Endothelial cell of umbilical vein (primary cell): ENCODE measurements at regions not wholly inside any gene's neighbourhood (a gene's known extent, or its start where the extent isn't known, plus 50 kb on each side); places are given as distances from the start of the nearest gene placed in this dataset.

Experiments used
- BruUV-seq: library from RNA; stranded (reverse); fragments of 400-500 nt; replicated peaks from 2 replicates; lab custom pipeline; 2021; lab: Mats Ljungman, UMichigan
- CTCF ChIA-PET: fragments of 300-600, 350-600 bp; sonication (Branson Sonifier 250); formaldehyde crosslinking; loops from one replicate; lab custom pipeline; 2021; ENCODE audit warnings: antibody characterized with exemption, inconsistent platforms; lab: Charles Lee
- POLR2A ChIA-PET: fragments of 300-600, 350-600 bp; sonication (Branson Sonifier 250); formaldehyde crosslinking; loops from one replicate; lab custom pipeline; 2021; ENCODE audit warnings: antibody characterized with exemption, inconsistent platforms; lab: Charles Lee
- DNase-seq: peaks from one replicate; pipeline ENCODE4 v3.0.0-alpha.2; 2011; ENCODE audit warnings: low read depth, low spot score
- FAIRE-seq: peaks from 2 replicates; lab custom pipeline; 2011; peaks lifted over from hg19 to GRCh38; lab: Jason Lieb, UNC
- H2AFZ ChIP-seq: 2 replicates; pipeline ENCODE4 v1.6.0; 2012; ENCODE audit warnings: low read depth, low read length, control low read depth, inconsistent platforms
- H3K27ac ChIP-seq: 2 replicates; pipeline ENCODE4 v1.5.1; 2011; ENCODE audit warnings: low read depth, mild to moderate bottlenecking, control low read depth, low read length, moderate library complexity; ENCODE audit not compliant: insufficient read depth
- H3K27me3 ChIP-seq, 2 experiments: 2 replicates each; pipeline versions ENCODE4 v1.6.0 to v1.6.1; 2011; ENCODE audit warnings: low read length in 2 of 2, mixed read lengths in 1 of 2; ENCODE audit not compliant: control insufficient read depth in 2 of 2, insufficient read depth in 2 of 2
- H3K36me3 ChIP-seq, 2 experiments: 2 replicates in 1 of 2; 3 replicates in 1 of 2; pipeline ENCODE4 v1.5.1; 2011; ENCODE audit warnings: low read length in 2 of 2, mild to moderate bottlenecking in 1 of 2, moderate library complexity in 1 of 2; ENCODE audit not compliant: control insufficient read depth in 2 of 2, insufficient read depth in 2 of 2; ENCODE audit errors: extremely low read depth in 1 of 2
- H3K4me1 ChIP-seq: 3 replicates; pipeline ENCODE4 v1.5.1; 2011; ENCODE audit warnings: mild to moderate bottlenecking, low read length; ENCODE audit not compliant: control insufficient read depth, insufficient read depth; ENCODE audit errors: extremely low read depth
- H3K4me2 ChIP-seq: 2 replicates; pipeline ENCODE4 v1.6.1; 2011; ENCODE audit warnings: low read length, control low read depth, mixed read lengths; ENCODE audit not compliant: insufficient read depth
- H3K4me3 ChIP-seq, 3 experiments: fragments of 200-600 bp in 1 of 3; sonication (generic), shearing (Covaris generic) in 1 of 3; replicated peaks in 1 of 3; 2 replicates each; pipeline ENCODE4 v1.5.1; 2011 to 2016; ENCODE audit warnings: control low read depth in 3 of 3, low read length in 3 of 3, mild to moderate bottlenecking in 2 of 3, inconsistent platforms in 1 of 3, low read depth in 1 of 3, moderate library complexity in 1 of 3; ENCODE audit not compliant: insufficient read depth in 1 of 3
- H3K79me2 ChIP-seq: 2 replicates; pipeline ENCODE4 v1.6.0; 2012; ENCODE audit warnings: low read length, inconsistent platforms; ENCODE audit not compliant: control insufficient read depth, insufficient read depth
- H3K9ac ChIP-seq: replicated peaks from 2 replicates; pipeline ENCODE3; 2011; ENCODE audit warnings: low read length, control low read depth; ENCODE audit not compliant: insufficient read depth; ENCODE audit errors: extremely low read depth
- H3K9me1 ChIP-seq: replicated peaks from 3 replicates; pipeline ENCODE4 v1.6.0; 2011; ENCODE audit warnings: mild to moderate bottlenecking, low read length; ENCODE audit not compliant: control insufficient read depth, insufficient read depth; ENCODE audit errors: extremely low read depth
- H3K9me3 ChIP-seq: replicated peaks from 2 replicates; pipeline ENCODE4 v1.5.1; 2012; ENCODE audit warnings: low read length, inconsistent platforms; ENCODE audit not compliant: control insufficient read depth, insufficient read depth
- H4K20me1 ChIP-seq: replicated peaks from 2 replicates; pipeline ENCODE3; 2011; ENCODE audit warnings: mild to moderate bottlenecking, low read length; ENCODE audit not compliant: control insufficient read depth, insufficient read depth; ENCODE audit errors: extremely low read depth
- CTCF ChIP-seq, 2 donors: IDR thresholded peaks; 1 replicate in 1 of 2; 2 replicates in 1 of 2; pipeline ENCODE4 v1.5.1; 2011; ENCODE audit warnings: low read length in 2 of 2, mild to moderate bottlenecking in 2 of 2, moderate library complexity in 2 of 2, control low read depth in 1 of 2, inconsistent platforms in 1 of 2, low read depth in 1 of 2; ENCODE audit not compliant: insufficient read depth in 1 of 2; ENCODE audit errors: extremely low read depth in 1 of 2
- EZH2 ChIP-seq: IDR thresholded peaks from 2 replicates; pipeline ENCODE4 v1.6.1; 2012; ENCODE audit warnings: borderline replicate concordance, low read depth, mild to moderate bottlenecking, moderate library complexity, low read length, inconsistent platforms; ENCODE audit not compliant: severe bottlenecking
- FOS ChIP-seq: IDR thresholded peaks from 2 replicates; pipeline ENCODE4 v1.6.1; 2011; ENCODE audit warnings: mild to moderate bottlenecking, low read length, moderate library complexity, borderline replicate concordance; ENCODE audit not compliant: insufficient read depth
- GATA2 ChIP-seq: IDR thresholded peaks from 2 replicates; pipeline ENCODE4 v1.7.0; 2011; ENCODE audit warnings: low read depth, mild to moderate bottlenecking, moderate library complexity, mixed read lengths, low read length; ENCODE audit not compliant: insufficient read length, insufficient read depth
- JUN ChIP-seq: IDR thresholded peaks from 2 replicates; pipeline ENCODE4 v1.6.1; 2011; ENCODE audit warnings: borderline replicate concordance, low read depth; ENCODE audit not compliant: insufficient read length, insufficient read depth
- MAX ChIP-seq: IDR thresholded peaks from 2 replicates; pipeline ENCODE4 v1.6.1; 2011; ENCODE audit not compliant: insufficient read depth, insufficient read length
- MYC ChIP-seq: IDR thresholded peaks from one replicate; pipeline ENCODE4 v1.6.1; 2011; ENCODE audit warnings: mild to moderate bottlenecking, low read depth, low read length
- POLR2A ChIP-seq: IDR thresholded peaks from 2 replicates; pipeline ENCODE4 v1.6.1; 2012; ENCODE audit warnings: low read depth, mild to moderate bottlenecking, control low read depth, low read length
- POLR2AphosphoS5 ChIP-seq: IDR thresholded peaks from 2 replicates; pipeline ENCODE4 v1.6.1; 2012; ENCODE audit warnings: low read depth, mild to moderate bottlenecking, control low read depth, low read length, moderate library complexity; ENCODE audit not compliant: insufficient read depth
- dilution Hi-C: fragments of 300-500 bp; cut with MboI; formaldehyde crosslinking; loops from one replicate; pipeline ENCODE4 v1.15.0; 2019; ENCODE audit warnings: low sequenced_read_pairs; ENCODE audit not compliant: extremely low pct_ligation_motif_present
- intact Hi-C: fragments of 100-400 bp; cut with micrococcal nuclease; formaldehyde crosslinking; loops from one replicate; pipeline ENCODE4 v1.10.0; 2022

- Histone ChIP-seq H3K79me2 (no peaks in the 10 kb centered on the region), H3K27ac (no peak overlapping the region), H3K9ac (no peak overlapping the region), H3K4me3 (no peak overlapping the region), H3K36me3 (no peaks in the 10 kb centered on the region), H3K9me1 (no peaks in the 10 kb centered on the region), H3K9me3 (no peaks in the 10 kb centered on the region), H3K4me2 (no peak overlapping the region), H4K20me1 (no peaks in the 10 kb centered on the region), H3K27me3 (no peaks in the 10 kb centered on the region), H2AFZ (no peak overlapping the region), H3K4me1 (no peaks in the 10 kb centered on the region)
- no peak for TF ChIP-seq EZH2
- no peak for TF ChIP-seq GATA2
- no peak for TF ChIP-seq POLR2AphosphoS5
- TF ChIP-seq POLR2A, result no peak
- TF ChIP-seq CTCF (IDR thresholded peaks at IDR 0.05; ENCODE audit: extremely low read depth in 1 of 2, insufficient read depth in 1 of 2, low read depth in 1 of 2, low read length in 2 of 2), result no peak
- no peak for TF ChIP-seq FOS
- no peak for TF ChIP-seq JUN
- TF ChIP-seq MAX, result no peak
- no peak for TF ChIP-seq MYC
- ChIA-PET CTCF (no interaction called here), POLR2A (no interaction called here)
- FAIRE-seq, result no peak
- dilution Hi-C loops (no loop called here), intact Hi-C loops (no loop called here)
- no TSS peak for BruUV-seq
- no peak for DNase-seq
These were observed 624.5 kb downstream of the PLOD2 start for GRCh38 chr3:145536461-145536860.
